ENCODE measurements at regions not wholly inside any gene's neighbourhood (a gene's known extent, or its start where the extent isn't known, plus 50 kb on each side); places are given as distances from the start of the nearest gene placed in this dataset.

GRCh38 chr11:70645537-70645936, 247.2 kb downstream of the CTTN start:
- H3K9me3 ChIP-seq = no peaks in the 10 kb centered on the region
- H3K36me3 ChIP-seq = no peaks in the 10 kb centered on the region
- no peak for TF ChIP-seq CTCF (IDR thresholded peaks at IDR 0.05)
- no peak for TF ChIP-seq POLR2A (IDR thresholded peaks at IDR 0.05)
- intact Hi-C loops (cut with DNase I; ENCODE audit: low total_unique reads) = no loop called here
- H3K4me3 ChIP-seq = no peak overlapping the region
- no peaks in the 10 kb centered on the region for H3K4me1 ChIP-seq
- DNase-seq = no peak
- H3K27ac ChIP-seq = no peak overlapping the region
- H3K27me3 ChIP-seq = no peaks in the 10 kb centered on the region

- TF ChIP-seq POLR2A (IDR thresholded peaks at IDR 0.05) = no peak
- no peak for TF ChIP-seq CTCF (IDR thresholded peaks at IDR 0.05)
- intact Hi-C loops (cut with DNase I; ENCODE audit: low total_unique reads) = no loop called here
- H3K4me3 ChIP-seq = no peak overlapping the region
Observed at GRCh38 chr11:70646272-70647049, 248.1 kb downstream of the CTTN start.

GRCh38 chr11:70647188-70648166, 249.1 kb downstream of the CTTN start:
- TF ChIP-seq CTCF (IDR thresholded peaks at IDR 0.05) (no peak), POLR2A (IDR thresholded peaks at IDR 0.05) (no peak)
- intact Hi-C loops (cut with DNase I; ENCODE audit: low total_unique reads) = no loop called here

More at GRCh38 chr11:70646272-70647049, 248.1 kb downstream of the CTTN start:
- Histone ChIP-seq H3K27ac (no peak overlapping the region), H3K4me1 (no peaks in the 10 kb centered on the region), H3K27me3 (no peaks in the 10 kb centered on the region), H3K36me3 (no peaks in the 10 kb centered on the region), H3K9me3 (no peaks in the 10 kb centered on the region)
- DNase-seq = no peak

GRCh38 chr11:70650075-70650909, 252.0 kb downstream of the CTTN start:
- intact Hi-C loops (cut with DNase I; ENCODE audit: low total_unique reads) = no loop called here
- no peaks in the 10 kb centered on the region for H3K4me1 ChIP-seq
- H3K4me3 ChIP-seq = no peak overlapping the region
- H3K27ac ChIP-seq = no peak overlapping the region
- H3K27me3 ChIP-seq = no peaks in the 10 kb centered on the region
- H3K36me3 ChIP-seq = no peaks in the 10 kb centered on the region
- no peak for TF ChIP-seq POLR2A (IDR thresholded peaks at IDR 0.05)
- TF ChIP-seq CTCF (IDR thresholded peaks at IDR 0.05) = no peak
- peak; percentile 15 to 24 for DNase-seq
- H3K9me3 ChIP-seq = no peaks in the 10 kb centered on the region

More at GRCh38 chr11:70647188-70648166, 249.1 kb downstream of the CTTN start:
- no peak overlapping the region for H3K27ac ChIP-seq
- no peaks in the 10 kb centered on the region for H3K36me3 ChIP-seq
- no peak for DNase-seq
- H3K4me1 ChIP-seq = no peaks in the 10 kb centered on the region
- H3K9me3 ChIP-seq = no peaks in the 10 kb centered on the region
- no peak overlapping the region for H3K4me3 ChIP-seq
- H3K27me3 ChIP-seq = no peaks in the 10 kb centered on the region
